ENCODE measurements at regions not wholly inside any gene's neighbourhood (a gene's known extent, or its start where the extent isn't known, plus 50 kb on each side); places are given as distances from the start of the nearest gene placed in this dataset.

- TF ChIP-seq CTCF (conservative IDR thresholded peaks at IDR 0.05): no peak
- TF ChIP-seq ZFX (IDR thresholded peaks at IDR 0.05): no peak
These were observed 130.8 kb downstream of the LMNTD1 start for GRCh38 chr12:25422241-25422640.
